ENCODE measurements at regions not wholly inside any gene's neighbourhood (a gene's known extent, or its start where the extent isn't known, plus 50 kb on each side); places are given as distances from the start of the nearest gene placed in this dataset.
"Not testable (repeated sequence)": the region's sequence is repeated elsewhere in the genome, so short reads cannot be mapped to it uniquely, and the experiment has no call there.

- TF ChIP-seq, protein P1, sequence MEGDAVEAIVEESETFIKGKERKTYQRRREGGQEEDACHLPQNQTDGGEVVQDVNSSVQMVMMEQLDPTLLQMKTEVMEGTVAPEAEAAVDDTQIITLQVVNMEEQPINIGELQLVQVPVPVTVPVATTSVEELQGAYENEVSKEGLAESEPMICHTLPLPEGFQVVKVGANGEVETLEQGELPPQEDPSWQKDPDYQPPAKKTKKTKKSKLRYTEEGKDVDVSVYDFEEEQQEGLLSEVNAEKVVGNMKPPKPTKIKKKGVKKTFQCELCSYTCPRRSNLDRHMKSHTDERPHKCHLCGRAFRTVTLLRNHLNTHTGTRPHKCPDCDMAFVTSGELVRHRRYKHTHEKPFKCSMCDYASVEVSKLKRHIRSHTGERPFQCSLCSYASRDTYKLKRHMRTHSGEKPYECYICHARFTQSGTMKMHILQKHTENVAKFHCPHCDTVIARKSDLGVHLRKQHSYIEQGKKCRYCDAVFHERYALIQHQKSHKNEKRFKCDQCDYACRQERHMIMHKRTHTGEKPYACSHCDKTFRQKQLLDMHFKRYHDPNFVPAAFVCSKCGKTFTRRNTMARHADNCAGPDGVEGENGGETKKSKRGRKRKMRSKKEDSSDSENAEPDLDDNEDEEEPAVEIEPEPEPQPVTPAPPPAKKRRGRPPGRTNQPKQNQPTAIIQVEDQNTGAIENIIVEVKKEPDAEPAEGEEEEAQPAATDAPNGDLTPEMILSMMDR (conservative IDR thresholded peaks at IDR 0.05; ENCODE audit: control insufficient read depth, insufficient read depth, low read depth, low read length): no peak
- no peak for DNase-seq (ENCODE audit: low read depth)
- H3K4me3 ChIP-seq (ENCODE audit: control insufficient read depth, low read depth, low read length): no peak overlapping the region
Measured at GRCh38 chr9:129434187-129434586, 186.7 kb downstream of the C9orf50 start.

DNA sequence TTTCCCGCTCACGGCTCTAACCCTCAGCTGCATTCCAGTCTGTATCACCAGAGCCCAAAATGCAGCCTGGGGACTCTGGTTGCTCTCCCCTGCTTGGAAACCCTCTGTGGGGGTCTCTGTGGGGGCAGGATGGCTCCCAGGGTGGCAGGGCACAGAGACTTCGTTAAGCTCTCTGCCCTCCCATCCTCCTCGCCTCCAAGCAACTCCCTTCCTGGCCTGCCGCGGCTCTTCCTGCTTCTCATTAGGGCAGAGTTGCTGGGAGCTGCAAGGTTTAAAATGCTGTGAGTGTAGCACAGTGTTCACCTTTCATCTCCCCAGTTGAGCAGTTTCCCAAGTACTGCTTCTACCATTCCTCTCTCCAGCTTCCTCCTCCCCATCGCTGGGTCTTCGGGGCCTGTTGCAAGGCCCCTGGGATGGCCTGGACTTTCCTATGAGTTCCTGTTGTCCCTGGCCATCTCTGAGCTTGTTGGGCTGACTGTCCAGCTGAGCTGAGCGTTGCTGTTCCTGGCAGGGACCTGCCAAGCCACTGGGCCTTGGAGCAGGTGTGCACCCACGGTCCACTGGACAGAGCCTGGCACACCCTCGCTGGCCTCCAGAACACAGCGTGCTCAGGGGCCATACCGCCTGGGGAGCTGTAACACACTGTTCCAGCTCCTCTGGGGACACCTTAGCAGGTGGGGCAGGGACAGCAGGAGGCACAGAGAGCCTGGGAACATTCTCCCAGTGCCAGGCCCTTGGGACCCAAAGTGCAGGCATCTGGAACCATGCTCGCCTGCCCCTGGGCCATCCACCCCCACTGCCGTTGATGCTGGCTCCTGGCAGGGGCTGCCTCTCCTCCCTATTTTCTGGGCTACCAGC lies 188.4 kb downstream of the C9orf50 start:
- no peak overlapping the region for H3K4me3 ChIP-seq (ENCODE audit: control insufficient read depth, low read depth, low read length)
- TF ChIP-seq, protein P1 (conservative IDR thresholded peaks at IDR 0.05; ENCODE audit: control insufficient read depth, insufficient read depth, low read depth, low read length): no peak
- no peak for DNase-seq (ENCODE audit: low read depth)

GRCh38 chr9:129430940-129431643 lies 189.8 kb downstream of the C9orf50 start:
- H3K4me3 ChIP-seq (ENCODE audit: control insufficient read depth, low read depth, low read length): no peak overlapping the region
- no peak for DNase-seq (ENCODE audit: low read depth)
- TF ChIP-seq, protein P1 (conservative IDR thresholded peaks at IDR 0.05; ENCODE audit: control insufficient read depth, insufficient read depth, low read depth, low read length): no peak

DNA sequence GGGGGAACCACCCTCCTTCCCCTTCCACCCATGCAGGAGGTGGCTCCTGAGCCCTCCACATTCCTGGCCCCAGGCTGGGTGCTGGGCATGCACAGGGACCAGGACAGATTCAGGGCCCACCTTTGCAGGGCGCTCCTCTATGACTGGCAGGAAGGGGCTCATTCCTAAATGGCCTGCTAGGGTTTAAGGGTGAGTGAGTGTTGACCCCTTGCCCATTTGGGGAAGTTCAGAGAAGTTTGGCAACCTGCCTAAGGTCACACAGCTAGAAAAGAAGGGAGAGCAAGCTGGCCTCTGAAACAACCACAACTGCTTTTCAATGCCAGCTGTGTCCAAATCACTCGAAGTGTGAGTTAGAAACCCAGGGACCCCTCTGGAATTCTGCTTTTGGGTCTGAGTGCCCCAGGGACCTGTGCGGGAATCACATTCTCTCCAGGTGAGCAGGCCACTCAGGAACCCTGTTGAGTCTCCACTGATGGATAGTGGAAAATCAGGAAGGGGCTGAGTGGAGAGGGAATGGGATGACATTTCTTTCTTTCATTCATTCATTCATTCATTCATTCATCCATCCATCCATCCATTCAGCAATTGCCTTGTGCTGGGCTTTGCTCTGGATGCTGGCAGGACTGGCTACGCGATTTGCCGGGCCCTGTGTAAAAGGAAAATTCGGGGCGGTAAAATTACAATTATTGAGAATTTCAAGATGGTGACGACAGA lies 191.9 kb downstream of the C9orf50 start:
- no peak overlapping the region for H3K4me3 ChIP-seq (ENCODE audit: control insufficient read depth, low read depth, low read length)
- TF ChIP-seq, protein P1 (conservative IDR thresholded peaks at IDR 0.05; ENCODE audit: control insufficient read depth, insufficient read depth, low read depth, low read length): no peak
- no peak for DNase-seq (ENCODE audit: low read depth)

DNA sequence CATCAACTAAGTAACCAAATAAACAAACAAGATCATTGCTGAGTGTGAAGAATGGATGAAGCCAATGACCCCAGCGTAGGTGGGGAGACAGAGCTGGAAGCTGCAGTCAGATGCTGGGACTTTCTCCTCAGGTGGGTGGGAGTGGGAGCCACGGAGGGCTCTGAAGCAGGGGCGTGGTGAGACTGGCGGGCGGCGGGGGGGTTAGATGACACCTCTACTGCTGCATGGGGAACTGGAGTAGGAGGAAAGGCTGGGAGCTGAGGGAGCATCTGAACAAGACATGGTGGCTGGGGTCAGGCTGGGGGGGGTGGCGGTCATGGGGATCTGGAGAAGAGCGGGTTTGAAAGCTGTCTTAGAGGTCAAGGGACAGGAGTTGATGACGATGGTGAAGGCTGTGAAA lies 193.8 kb downstream of the C9orf50 start:
- TF ChIP-seq, protein P1 (conservative IDR thresholded peaks at IDR 0.05; ENCODE audit: control insufficient read depth, insufficient read depth, low read depth, low read length): no peak
- DNase-seq (ENCODE audit: low read depth): no peak
- H3K4me3 ChIP-seq (ENCODE audit: control insufficient read depth, low read depth, low read length): no peak overlapping the region

- H3K4me3 ChIP-seq (ENCODE audit: control insufficient read depth, low read depth, low read length); DNase-seq (ENCODE audit: low read depth): not testable (repeated sequence)
Measured at GRCh38 chr9:129423755-129424154, 197.1 kb downstream of the C9orf50 start.

DNA sequence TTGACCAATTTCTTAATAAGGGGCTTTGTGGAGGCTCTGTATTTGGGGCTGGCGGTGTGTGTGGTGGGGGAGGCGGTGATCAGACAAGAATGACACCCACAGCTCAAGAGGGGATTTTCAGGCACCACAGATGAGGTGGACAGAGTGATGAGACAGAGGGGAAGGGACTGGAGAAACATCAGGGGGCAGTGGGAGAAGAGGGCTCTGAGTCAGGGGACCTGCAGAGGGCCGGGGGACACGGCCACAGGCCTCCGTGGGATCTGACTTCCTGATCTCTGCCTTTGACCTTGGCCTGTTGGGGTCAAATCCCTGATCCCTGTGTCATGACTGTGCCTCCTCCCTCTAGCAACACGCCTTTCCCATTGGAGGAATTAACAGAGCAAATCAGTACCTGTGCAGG lies 197.7 kb downstream of the C9orf50 start:
- H3K4me3 ChIP-seq (ENCODE audit: control insufficient read depth, low read depth, low read length): no peak overlapping the region
- DNase-seq (ENCODE audit: low read depth): no peak
- TF ChIP-seq, protein P1 (conservative IDR thresholded peaks at IDR 0.05; ENCODE audit: control insufficient read depth, insufficient read depth, low read depth, low read length): no peak

Data from fibroblast of mammary gland (primary cell).